Sciatic nerve (tissue), 2 donors: ENCODE measurements at regions not wholly inside any gene's neighbourhood (a gene's known extent, or its start where the extent isn't known, plus 50 kb on each side); places are given as distances from the start of the nearest gene placed in this dataset.

ENCODE experiments used
- ATAC-seq: fragments of 200-7000 bp; cut with Tn5 transposase; one replicate; pipeline ENCODE4 v1.9.1; 2020; ENCODE audit warnings: mild to moderate bottlenecking, moderate library complexity
- DNase-seq: peaks from one replicate; pipeline ENCODE4 v3.0.0-alpha.2; 2020; ENCODE audit warnings: low spot score
- intact Hi-C: fragments of 100-400 bp; cut with DNase I; formaldehyde crosslinking; loops from one replicate; pipeline ENCODE4 v1.14.2; 2022
- donor health status: DM: no; HTN: no; CAD: no.
- donor health status: DM: no; HTN: no; CAD: no.

GRCh38 chr3:1902416-1902815 lies 196.2 kb upstream of the CNTN4 start:
- no peak for ATAC-seq
- DNase-seq, result no peak
- intact Hi-C loops, result no loop called here

- intact Hi-C loops, result no loop called here
- DNase-seq, result no peak
- ATAC-seq, result no peak
Observed at GRCh38 chr3:1903111-1903510, 195.6 kb upstream of the CNTN4 start.

DNA sequence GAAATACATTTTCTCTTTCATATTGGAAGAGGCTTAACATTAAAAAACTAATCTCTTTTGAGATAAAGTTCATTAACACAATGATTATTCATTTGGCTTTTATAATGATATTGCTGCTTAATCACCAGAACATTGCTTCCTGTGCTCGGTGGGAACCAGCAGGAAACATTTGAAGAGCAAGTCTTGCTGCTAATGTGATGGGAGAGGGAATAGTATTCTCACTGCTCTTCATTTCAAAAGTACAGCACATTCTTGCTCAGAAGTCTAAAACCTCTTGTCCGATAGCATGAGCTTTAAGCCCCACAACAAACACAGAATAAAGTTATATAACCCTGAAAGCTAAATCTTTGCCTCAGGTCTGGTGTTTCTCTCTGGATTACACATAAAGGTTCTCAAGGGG lies 190.8 kb upstream of the CNTN4 start:
- DNase-seq (no peak), ATAC-seq (no peak)
- intact Hi-C loops, result no loop called here

DNA sequence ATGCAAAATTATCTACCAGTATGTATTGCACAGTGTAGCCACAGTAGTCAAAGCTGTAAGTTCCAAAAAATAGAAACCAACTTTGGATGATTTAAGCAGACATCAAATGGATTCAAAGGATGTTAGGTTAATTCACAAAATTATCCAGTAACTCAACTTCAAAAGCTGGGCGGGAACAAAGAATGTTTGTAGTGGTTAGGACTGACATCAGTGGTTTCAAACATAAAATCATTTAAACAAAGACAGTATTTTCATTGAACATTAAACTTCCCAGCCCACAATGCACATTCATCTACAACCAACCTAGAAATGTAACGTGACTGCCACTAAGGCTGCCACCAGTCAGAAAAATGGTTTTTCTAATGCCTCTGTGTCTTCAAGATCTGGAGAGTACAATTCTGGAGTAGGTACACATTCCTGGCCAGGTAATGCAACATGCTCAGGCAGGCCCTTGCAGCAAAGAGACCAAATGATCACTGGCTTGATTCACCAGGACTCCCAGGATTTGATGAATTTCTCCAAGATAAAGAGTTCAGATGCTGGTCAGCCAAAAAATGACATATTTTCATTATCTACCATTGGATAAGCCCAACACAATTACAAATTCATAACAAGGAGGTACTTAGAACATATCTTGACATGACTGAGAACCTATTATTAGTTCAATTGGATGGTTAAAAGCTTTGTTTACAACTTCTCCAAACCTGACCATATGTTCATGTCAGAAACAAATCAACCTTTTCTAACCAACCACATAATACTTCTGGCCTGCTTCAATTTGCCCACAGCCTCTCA lies 189.8 kb upstream of the CNTN4 start:
- DNase-seq (no peak), ATAC-seq (no peak)
- intact Hi-C loops, result no loop called here

DNA sequence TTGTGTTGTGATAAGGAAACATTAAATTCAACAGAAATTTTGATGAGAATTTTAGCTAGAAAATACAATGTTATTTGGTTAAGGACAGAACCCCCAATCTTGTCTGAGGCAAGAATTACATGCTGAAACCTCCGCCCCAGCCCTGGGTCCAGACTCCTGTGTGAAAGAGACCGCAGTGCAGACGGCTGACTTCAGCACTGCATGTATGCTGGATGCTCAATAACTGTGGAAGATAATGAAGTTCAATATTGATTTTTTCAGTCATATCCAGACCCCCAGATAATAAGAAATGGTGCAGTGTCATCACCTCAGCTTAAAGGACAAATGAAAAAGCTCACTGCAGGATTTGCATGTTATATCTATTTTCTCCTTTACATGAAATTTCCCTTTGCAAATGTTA lies 188.3 kb upstream of the CNTN4 start:
- no peak for ATAC-seq
- no peak for DNase-seq
- intact Hi-C loops, result no loop called here

- intact Hi-C loops, result no loop called here
- DNase-seq, result no peak
- no peak for ATAC-seq
Observed at GRCh38 chr3:1929788-1930414, 168.8 kb upstream of the CNTN4 start.

- ATAC-seq (no peak), DNase-seq (no peak)
- intact Hi-C loops, result no loop called here
Observed at GRCh38 chr3:1938975-1939374, 159.7 kb upstream of the CNTN4 start.

DNA sequence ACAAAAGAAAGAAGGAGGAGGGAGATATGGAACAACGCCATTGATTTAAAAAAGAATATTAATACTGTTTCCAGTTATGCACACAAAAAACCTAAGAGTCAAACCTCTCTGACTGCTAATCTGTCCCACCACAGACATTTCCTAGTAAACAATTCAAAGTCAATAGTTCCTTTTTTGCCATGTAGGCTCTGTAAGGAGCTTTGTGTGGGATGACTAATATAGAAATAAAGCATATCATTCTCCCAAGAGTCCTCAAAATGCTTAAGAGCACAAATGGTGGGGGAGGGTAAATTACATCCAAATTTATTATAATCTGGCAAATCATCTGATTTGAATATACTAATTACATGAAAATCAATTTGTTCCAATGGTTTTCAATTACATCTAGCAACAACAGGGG lies 155.9 kb upstream of the CNTN4 start:
- no peak for DNase-seq

GRCh38 chr3:1943395-1944118 lies 155.1 kb upstream of the CNTN4 start:
- DNase-seq (no peak), ATAC-seq (no peak)
- intact Hi-C loops, result no loop called here

More for the DNA sequence above, 155.9 kb upstream of the CNTN4 start:
- ATAC-seq, result no peak
- intact Hi-C loops, result no loop called here

GRCh38 chr3:1945698-1946097 lies 153.0 kb upstream of the CNTN4 start:
- no peak for ATAC-seq
- no peak for DNase-seq
- intact Hi-C loops, result no loop called here

DNA sequence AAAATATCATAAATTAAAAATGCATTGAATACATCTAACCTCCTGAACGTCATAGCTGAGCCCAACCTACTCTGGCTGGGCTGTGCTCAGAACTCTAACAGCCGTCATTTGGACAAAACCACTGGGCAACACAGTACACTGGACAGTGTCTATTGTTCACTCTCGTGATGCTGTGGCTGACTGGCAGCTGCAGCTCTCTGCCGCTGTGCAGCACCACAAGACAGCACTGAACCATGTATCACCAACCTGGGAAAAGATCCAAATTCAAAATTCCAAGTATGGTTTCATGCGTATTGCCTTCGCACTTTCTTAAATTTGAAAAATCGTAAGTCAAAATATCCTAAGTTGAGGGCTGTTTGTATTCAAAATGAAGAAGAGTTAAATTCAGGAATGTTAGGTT lies 145.1 kb upstream of the CNTN4 start:
- no peak for ATAC-seq
- no peak for DNase-seq
- intact Hi-C loops, result no loop called here

GRCh38 chr3:1954632-1955031 lies 144.0 kb upstream of the CNTN4 start:
- DNase-seq (no peak), ATAC-seq (no peak)
- intact Hi-C loops, result no loop called here

DNA sequence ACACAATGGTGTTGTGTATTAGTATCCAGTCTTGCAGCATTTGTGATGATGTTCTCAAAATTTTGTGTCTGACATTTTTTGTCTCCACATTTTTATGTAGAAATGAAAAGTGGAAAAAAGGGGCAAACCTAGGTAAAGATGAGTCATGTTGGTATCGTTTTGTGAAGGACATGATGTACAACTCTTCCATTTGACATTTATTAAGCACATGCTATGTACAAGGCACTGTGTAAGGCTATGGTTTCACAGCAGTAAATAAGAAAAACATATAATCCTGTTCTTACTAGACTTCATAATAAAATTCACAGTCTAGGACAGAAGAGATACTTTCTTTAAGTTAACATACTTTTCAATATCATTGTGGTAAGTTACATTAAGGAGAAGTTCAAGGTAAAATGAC lies 143.5 kb upstream of the CNTN4 start:
- intact Hi-C loops, result no loop called here
- no peak for ATAC-seq

DNA sequence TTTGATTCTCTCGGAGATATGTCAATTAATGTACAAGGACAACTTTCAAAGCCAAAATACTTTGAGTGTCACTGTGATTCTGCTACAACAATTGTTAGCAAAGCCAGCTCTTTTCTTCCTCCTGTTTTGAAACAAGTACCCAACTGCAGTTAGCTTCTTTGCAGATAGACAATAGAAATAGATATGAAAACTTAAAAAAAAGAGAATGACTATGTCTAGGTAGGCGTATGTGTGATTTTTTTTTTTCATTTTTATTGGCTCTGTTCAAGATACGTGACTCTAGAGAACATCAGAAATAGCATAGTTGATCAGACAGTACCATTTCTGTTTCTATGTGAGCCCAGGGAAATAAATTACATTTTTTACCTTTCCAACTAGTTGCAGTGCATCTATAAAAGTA lies 142.9 kb upstream of the CNTN4 start:
- DNase-seq (no peak), ATAC-seq (no peak)
- intact Hi-C loops, result no loop called here

More for the DNA sequence above, 143.5 kb upstream of the CNTN4 start:
- no peak for DNase-seq

GRCh38 chr3:1960506-1960905 lies 138.2 kb upstream of the CNTN4 start:
- ATAC-seq, result no peak
- intact Hi-C loops, result no loop called here
- no peak for DNase-seq

- intact Hi-C loops, result no loop called here
- DNase-seq, result no peak
- no peak for ATAC-seq
Observed at GRCh38 chr3:1962396-1963088, 136.1 kb upstream of the CNTN4 start.

GRCh38 chr3:1963896-1964295 lies 134.8 kb upstream of the CNTN4 start:
- DNase-seq (no peak), ATAC-seq (no peak)
- intact Hi-C loops, result no loop called here

DNA sequence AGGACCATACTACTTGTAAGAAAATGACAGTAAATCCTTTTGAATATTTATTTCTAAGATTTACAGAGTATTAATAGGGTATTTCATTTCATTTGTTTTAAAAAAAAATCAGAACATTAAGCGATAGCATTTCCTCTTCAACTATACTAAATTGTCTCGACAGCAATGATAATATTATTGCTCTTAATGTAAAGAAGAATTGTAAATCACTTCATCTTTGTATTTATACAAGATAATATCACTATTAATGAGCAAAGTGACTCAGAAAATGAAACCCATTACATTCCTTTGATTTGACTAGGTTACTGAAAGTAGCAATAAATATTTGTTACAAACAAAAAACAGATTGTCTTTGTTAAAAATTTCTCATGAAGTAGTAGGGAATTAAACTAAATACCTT lies 131.1 kb upstream of the CNTN4 start:
- ATAC-seq (no peak), DNase-seq (no peak)
- intact Hi-C loops, result no loop called here

DNA sequence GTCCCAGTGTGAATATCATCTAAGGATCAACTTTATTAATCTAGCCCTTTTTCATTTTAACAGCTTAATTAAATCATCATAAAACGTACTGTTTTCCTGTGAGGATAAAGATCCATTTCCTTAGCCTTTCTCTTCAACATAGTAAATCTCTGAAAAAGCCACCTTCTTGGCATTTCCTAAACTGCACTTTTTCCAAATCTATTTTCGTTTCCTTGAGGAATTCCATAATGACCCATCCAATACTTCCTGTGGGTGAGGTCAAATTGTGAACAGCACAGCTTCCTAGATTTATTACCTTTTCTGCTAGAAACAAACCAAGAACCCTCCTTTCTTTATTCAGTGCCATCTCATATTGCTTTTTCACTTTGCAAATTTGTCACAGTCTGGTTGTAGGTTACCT lies 129.4 kb upstream of the CNTN4 start:
- DNase-seq (no peak), ATAC-seq (no peak)
- intact Hi-C loops, result no loop called here

DNA sequence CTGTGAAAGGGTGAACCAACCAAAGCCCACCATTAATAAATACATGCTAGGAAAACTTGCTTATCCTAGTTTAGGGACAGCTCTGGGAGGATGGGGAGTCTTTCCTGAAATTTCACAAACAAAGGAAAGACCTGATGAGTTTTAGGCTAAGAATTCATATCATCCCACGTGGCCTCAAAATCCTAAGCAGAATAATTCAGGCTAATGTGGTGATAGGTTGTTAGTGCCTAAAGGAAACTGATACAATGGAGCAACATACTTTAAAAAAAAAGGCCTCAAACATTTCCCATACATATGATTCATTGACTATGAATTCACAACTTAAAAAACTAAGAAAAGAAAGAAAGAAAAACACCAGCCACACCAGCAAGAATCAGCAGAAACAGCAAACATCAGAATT lies 126.9 kb upstream of the CNTN4 start:
- intact Hi-C loops, result no loop called here
- DNase-seq (no peak), ATAC-seq (no peak)
